GM12872 (cell line): ENCODE measurements at regions not wholly inside any gene's neighbourhood (a gene's known extent, or its start where the extent isn't known, plus 50 kb on each side); places are given as distances from the start of the nearest gene placed in this dataset.

Source experiments
- TF ChIP-seq, protein P1 (sequence below): IDR thresholded peaks from 3 replicates; pipeline ENCODE4 v1.5.1; 2011; ENCODE audit warnings: low read depth, mild to moderate bottlenecking, low read length, moderate library complexity; ENCODE audit not compliant: insufficient read depth

DNA sequence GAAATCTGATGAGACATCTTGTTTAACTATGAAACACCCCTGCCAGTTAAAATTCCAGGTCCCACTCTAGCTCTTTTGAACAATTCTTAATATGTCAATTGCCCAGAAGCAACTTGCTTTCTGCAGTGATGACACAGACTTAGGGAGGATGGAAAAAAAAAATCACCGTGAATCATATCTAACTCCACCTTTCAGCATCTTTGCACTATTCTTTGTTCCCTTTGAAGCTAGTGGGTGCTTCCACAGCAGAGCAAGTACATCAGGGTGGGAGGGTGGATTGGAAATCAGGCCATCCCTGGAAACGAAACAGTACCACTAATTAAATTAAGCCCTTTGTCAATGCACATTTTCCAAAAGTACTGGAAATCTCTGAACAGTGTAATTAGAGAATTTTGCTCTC lies 324.3 kb upstream of the MEIS1 start:
- TF ChIP-seq, protein P1, sequence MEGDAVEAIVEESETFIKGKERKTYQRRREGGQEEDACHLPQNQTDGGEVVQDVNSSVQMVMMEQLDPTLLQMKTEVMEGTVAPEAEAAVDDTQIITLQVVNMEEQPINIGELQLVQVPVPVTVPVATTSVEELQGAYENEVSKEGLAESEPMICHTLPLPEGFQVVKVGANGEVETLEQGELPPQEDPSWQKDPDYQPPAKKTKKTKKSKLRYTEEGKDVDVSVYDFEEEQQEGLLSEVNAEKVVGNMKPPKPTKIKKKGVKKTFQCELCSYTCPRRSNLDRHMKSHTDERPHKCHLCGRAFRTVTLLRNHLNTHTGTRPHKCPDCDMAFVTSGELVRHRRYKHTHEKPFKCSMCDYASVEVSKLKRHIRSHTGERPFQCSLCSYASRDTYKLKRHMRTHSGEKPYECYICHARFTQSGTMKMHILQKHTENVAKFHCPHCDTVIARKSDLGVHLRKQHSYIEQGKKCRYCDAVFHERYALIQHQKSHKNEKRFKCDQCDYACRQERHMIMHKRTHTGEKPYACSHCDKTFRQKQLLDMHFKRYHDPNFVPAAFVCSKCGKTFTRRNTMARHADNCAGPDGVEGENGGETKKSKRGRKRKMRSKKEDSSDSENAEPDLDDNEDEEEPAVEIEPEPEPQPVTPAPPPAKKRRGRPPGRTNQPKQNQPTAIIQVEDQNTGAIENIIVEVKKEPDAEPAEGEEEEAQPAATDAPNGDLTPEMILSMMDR: no peak

DNA sequence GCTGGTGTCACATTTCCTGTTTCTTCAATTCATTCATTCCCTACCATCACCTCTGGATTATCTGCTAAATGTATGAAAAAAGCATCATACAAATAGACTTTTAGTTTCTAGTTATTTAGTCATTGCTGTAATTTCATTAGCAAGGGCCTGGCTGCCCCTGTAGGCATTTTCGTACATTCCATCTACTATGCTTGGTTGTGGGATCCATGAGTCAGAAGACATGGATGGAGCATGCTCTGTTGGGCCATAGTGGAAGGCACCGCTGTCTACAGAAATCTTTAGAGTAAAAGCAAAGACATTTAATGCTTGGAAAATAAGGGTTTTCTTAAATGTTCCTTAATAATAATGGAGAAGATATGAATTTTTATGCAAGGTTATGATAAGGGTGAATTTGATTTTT lies 324.8 kb upstream of the MEIS1 start:
- TF ChIP-seq, protein P1: no peak

DNA sequence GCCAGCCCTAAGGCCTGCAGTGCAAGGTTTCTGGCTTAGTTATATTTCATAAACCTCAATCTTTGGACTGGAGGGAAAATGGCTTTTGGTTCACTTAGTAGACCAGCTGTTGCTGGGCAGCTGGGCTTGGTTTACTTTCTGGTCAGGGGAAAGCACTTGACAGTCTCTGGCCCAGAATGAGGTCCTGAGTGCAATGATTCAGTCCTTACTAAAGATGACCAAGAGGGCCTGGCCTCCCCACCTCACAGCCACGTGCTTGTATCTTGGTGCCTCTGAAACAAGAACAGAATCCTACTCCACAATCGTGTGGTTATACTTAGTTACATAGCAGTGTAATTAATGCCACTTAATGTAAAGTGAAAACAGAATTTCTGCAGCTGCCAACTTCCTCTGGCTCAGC lies 325.5 kb upstream of the MEIS1 start:
- TF ChIP-seq, protein P1: no peak

DNA sequence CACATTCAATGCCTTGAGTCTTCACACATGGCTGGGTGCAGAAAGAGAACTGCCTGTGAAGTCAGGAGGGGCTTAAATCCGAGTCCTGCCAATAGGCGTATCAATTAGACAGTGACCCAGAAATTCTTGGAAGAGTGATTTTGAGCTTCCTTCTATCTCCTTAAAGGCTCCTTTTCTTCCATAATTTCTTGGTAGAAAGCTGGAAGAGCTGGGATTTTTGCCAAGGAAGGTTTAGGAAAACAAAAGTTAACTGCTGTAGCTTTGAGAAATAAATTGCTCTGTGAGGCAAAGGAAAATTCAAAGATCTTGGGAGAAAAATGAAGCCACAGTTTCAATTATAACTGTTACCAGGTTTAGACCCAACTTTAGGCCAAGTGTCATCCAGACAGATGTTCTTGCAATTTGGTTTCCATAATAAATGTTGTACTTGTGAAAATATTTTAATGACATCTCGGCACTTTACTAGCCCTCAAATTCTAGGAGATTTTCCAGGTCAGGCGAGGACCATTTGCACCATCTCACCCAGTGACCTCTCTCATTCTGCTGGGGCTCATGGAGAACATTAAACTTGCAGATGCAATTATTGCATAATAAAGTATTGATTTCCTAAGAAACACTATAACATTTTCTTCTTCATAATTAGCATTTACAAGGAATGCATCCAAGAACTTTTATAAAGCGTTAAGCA lies 329.7 kb upstream of the MEIS1 start:
- TF ChIP-seq, protein P1: no peak

DNA sequence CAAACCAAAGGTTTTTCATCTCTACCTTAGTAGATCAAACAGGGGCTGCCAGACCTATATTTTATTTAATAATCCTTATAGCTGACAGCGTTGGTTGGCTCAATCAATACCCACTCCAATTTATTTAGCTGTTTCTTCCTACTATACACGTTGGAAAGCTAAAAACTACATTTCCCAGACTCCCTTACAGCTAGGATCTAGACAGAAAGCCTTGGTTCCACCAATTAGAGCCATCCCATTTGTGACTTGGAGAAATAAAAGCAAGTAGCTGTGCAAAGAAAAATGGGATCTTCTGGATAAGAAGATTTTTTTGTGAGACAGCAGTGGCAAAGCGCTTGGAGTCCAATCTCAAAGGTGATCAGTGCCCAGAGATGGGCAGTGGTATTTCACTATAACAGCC lies 331.3 kb upstream of the MEIS1 start:
- TF ChIP-seq, protein P1: no peak

DNA sequence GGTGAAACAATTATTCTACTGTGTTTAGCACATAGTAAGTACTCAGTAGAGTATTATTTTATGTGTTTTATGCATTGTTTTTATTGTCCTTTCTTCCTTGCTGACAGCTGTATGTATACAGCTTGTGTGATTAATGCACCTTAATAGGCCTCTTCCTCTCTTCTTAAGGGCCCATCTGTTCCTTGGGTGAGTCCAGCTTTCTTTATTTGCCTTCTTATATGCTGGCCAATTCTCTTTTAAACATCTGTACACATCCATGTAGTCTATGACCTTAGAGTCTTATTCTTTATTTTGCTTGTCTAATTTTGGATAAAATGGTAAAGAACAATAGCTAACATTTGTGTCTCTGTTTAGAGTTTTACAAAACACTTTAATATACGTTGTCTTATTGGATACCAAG lies 333.7 kb upstream of the MEIS1 start:
- TF ChIP-seq, protein P1: no peak

DNA sequence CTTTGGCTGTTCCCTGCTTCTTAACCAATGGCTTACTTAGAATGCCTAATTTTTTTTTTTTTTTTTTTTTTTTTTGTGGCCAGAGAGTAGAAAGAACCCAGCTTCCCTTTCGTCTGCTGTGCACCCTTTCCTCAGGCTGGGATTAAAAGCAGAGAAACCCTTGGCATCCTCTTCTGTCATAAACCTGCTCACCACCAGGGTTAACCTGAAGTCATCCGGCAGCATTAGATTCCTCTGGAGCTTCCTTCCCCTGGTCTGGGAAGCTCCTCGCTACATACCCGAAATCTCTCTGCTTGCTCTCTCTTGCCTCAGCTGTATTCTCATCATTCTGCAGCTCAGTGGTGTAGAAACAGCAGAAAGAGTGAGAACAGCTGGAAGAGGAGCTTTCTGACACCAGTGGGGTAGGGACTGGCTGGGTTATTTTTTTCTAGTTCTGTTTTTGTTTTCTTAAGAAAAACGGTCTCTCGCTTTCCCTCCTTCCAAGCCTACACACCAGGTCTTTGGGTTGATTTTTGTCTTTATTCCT lies 339.0 kb upstream of the MEIS1 start:
- TF ChIP-seq, protein P1: no peak

DNA sequence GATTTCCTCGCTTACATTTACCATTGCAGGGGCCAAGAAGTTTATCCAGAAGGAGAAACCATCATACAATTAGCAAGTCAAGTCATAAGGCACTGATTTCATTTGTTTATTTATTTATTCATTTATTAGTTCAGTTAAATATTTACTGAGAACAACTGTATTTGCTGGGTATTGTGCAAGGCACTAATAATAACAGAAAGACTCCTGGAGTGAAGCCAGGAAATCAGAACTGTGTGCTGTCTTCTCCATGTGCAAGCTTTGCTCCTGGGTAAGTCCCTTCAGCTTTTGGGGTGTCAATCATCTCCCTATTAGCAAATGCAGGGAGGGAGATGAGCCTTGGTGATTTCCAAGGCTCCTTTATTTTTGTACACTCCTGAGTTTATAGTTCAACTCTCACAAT lies 341.6 kb upstream of the MEIS1 start:
- TF ChIP-seq, protein P1: no peak
